HepG2 (cell line): ENCODE measurements at regions not wholly inside any gene's neighbourhood (a gene's known extent, or its start where the extent isn't known, plus 50 kb on each side); places are given as distances from the start of the nearest gene placed in this dataset.

Source experiments
- ATAC-seq: fragments of 200-7000 bp; cut with Tn5 transposase; 3 replicates; pipeline ENCODE4 v1.9.1; 2020; ENCODE audit warnings: mild to moderate bottlenecking, moderate library complexity
- BruUV-seq: library from RNA; stranded (reverse); fragments of 400-500 nt; replicated peaks from 2 replicates; lab custom pipeline; 2021; lab: Mats Ljungman, UMichigan
- CTCF ChIA-PET: fragments of 300-600 bp; formaldehyde crosslinking; extraction: SDS; loops from one replicate; lab custom pipeline; 2021; ENCODE audit warnings: low total read pairs, inconsistent platforms, low intra/inter-chr PET ratio; lab: Yijun Ruan, JAX
- POLR2A ChIA-PET: fragments of 350-600 bp; sonication (Branson Sonifier 250); formaldehyde crosslinking; loops from one replicate; lab custom pipeline; 2020; ENCODE audit warnings: antibody characterized with exemption, inconsistent platforms; lab: Yijun Ruan, JAX
- DNase-seq: peaks from one replicate; pipeline ENCODE4 v3.0.0-alpha.2; 2015; ENCODE audit warnings: low spot score
- FAIRE-seq: peaks from 3 replicates; lab custom pipeline; 2011; peaks lifted over from hg19 to GRCh38; lab: Jason Lieb, UNC
- H2AFZ ChIP-seq: one replicate; pipeline ENCODE4 v1.6.1; 2011; ENCODE audit warnings: low read length, inconsistent platforms
- H3K27ac ChIP-seq: fragments of 300-600 bp; 3 replicates; pipeline ENCODE4 v1.8.0; 2011; ENCODE audit warnings: mixed run types, mild to moderate bottlenecking, mixed read lengths, low read length, inconsistent platforms; ENCODE audit not compliant: insufficient read depth; ENCODE audit errors: extremely low read length
- H3K27me3 ChIP-seq, 2 experiments: fragments of 200-600 bp in 1 of 2; 2 replicates in 1 of 2; 3 replicates in 1 of 2; pipeline versions ENCODE4 v1.6.0 to v1.8.0; 2011; ENCODE audit warnings: low read length in 2 of 2, mild to moderate bottlenecking in 2 of 2, moderate library complexity in 2 of 2, inconsistent platforms in 1 of 2; ENCODE audit not compliant: insufficient read depth in 2 of 2, control insufficient read depth in 1 of 2
- H3K36me3 ChIP-seq, 2 experiments: fragments of 200-600 bp in 1 of 2; replicated peaks in 1 of 2; 2 replicates in 1 of 2; 3 replicates in 1 of 2; pipeline versions ENCODE4 v1.5.1 to v1.8.0; 2011; ENCODE audit warnings: low read length in 2 of 2, inconsistent platforms in 1 of 2; ENCODE audit not compliant: insufficient read depth in 2 of 2, control insufficient read depth in 1 of 2
- H3K4me1 ChIP-seq: 2 replicates; pipeline ENCODE4 v1.5.1; 2012; ENCODE audit warnings: low read length, inconsistent platforms; ENCODE audit not compliant: insufficient read depth
- H3K4me2 ChIP-seq: 2 replicates; pipeline ENCODE4 v1.6.0; 2011; ENCODE audit warnings: low read depth, low read length, inconsistent platforms
- H3K4me3 ChIP-seq, 3 experiments: fragments of 200-600 bp in 1 of 3; sonication (generic), shearing (Covaris generic) in 1 of 3; replicated peaks in 1 of 3; 2 replicates each; pipeline ENCODE4 v1.5.1; 2011 to 2016; ENCODE audit warnings: low read length in 3 of 3, inconsistent platforms in 2 of 3, low read depth in 2 of 3, mild to moderate bottlenecking in 2 of 3, control low read depth in 1 of 3, mixed read lengths in 1 of 3; ENCODE audit not compliant: insufficient read depth in 1 of 3
- H3K79me2 ChIP-seq: one replicate; pipeline ENCODE4 v1.6.1; 2011; ENCODE audit warnings: low read length, inconsistent platforms; ENCODE audit not compliant: insufficient read depth
- H3K9ac ChIP-seq: 2 replicates; pipeline ENCODE4 v1.6.0; 2011; ENCODE audit warnings: mild to moderate bottlenecking, low read depth, low read length, inconsistent platforms; ENCODE audit not compliant: insufficient read depth
- H3K9me3 ChIP-seq: 2 replicates; pipeline ENCODE4 v1.5.1; 2012; ENCODE audit warnings: mild to moderate bottlenecking, low read length
- H4K20me1 ChIP-seq: 2 replicates; pipeline ENCODE4 v1.6.0; 2011; ENCODE audit warnings: inconsistent platforms, mild to moderate bottlenecking, low read length, moderate library complexity; ENCODE audit not compliant: insufficient read depth
- ARID2 ChIP-seq: sonication (generic); formaldehyde crosslinking; IDR thresholded peaks from 2 replicates; pipeline ENCODE4 v1.8.1; 2022; ENCODE audit warnings: mild to moderate bottlenecking, missing genetic modification reagents, borderline replicate concordance
- ELF3 ChIP-seq: IDR thresholded peaks from 2 replicates; pipeline ENCODE4 v1.6.1; 2016; ENCODE audit warnings: missing genetic modification reagents, missing compliant biosample characterization
- IKZF1 ChIP-seq: fragments of 450-650 bp; IDR thresholded peaks from 2 replicates; pipeline ENCODE4 v1.7.1; 2016
- KDM4B ChIP-seq: sonication (generic); formaldehyde crosslinking; IDR thresholded peaks from 2 replicates; pipeline ENCODE4 v1.4.0; 2020; ENCODE audit warnings: missing genetic modification reagents
- KLF13 ChIP-seq: sonication (generic); formaldehyde crosslinking; IDR thresholded peaks from 2 replicates; pipeline ENCODE4 v1.4.0; 2020; ENCODE audit warnings: mild to moderate bottlenecking, missing genetic modification reagents
- MIER3 ChIP-seq: IDR thresholded peaks from 2 replicates; pipeline ENCODE4 v1.6.1; 2016; ENCODE audit warnings: missing compliant biosample characterization, borderline replicate concordance
- REPIN1 ChIP-seq: sonication (generic); formaldehyde crosslinking; IDR thresholded peaks from 2 replicates; pipeline ENCODE4 v1.8.0; 2022; ENCODE audit warnings: missing genetic modification reagents, low read depth, mild to moderate bottlenecking, borderline replicate concordance
- RFXANK ChIP-seq: IDR thresholded peaks from 2 replicates; pipeline ENCODE4 v1.6.1; 2016
- ZBTB21 ChIP-seq: sonication (generic); formaldehyde crosslinking; IDR thresholded peaks from 2 replicates; pipeline ENCODE4 v1.4.0; 2020; ENCODE audit warnings: missing genetic modification reagents
- ZNF562 ChIP-seq: sonication (generic); formaldehyde crosslinking; IDR thresholded peaks from 2 replicates; pipeline ENCODE4 v1.8.0; 2022; ENCODE audit warnings: missing genetic modification reagents, borderline replicate concordance
- ZNF749 ChIP-seq: sonication (generic); formaldehyde crosslinking; IDR thresholded peaks from 2 replicates; pipeline ENCODE4 v1.8.0; 2022; ENCODE audit warnings: mild to moderate bottlenecking, missing genetic modification reagents, moderate library complexity, borderline replicate concordance
- ZNF839 ChIP-seq: sonication (generic); formaldehyde crosslinking; IDR thresholded peaks from 2 replicates; pipeline ENCODE4 v1.4.0; 2020; ENCODE audit warnings: missing genetic modification reagents, mild to moderate bottlenecking, borderline replicate concordance
- WGBS: methylation state at CpG from one replicate; pipeline ENCODE4 v1.1.6; 2017; ENCODE audit warnings: low lambda C conversion rate; 5-methylcytosine and 5-hydroxymethylcytosine counted together
- in situ Hi-C: cut with HindIII; loops from 2 replicates; pipeline ENCODE4 v1.10.0; 2017; ENCODE audit warnings: low pct_unique_long_range_greater_than_20kb; ENCODE audit not compliant: extremely low pct_ligation_motif_present
- intact Hi-C: fragments of 100-400 bp; cut with micrococcal nuclease; formaldehyde crosslinking; loops from one replicate; pipeline ENCODE4 v1.10.0; 2022; ENCODE audit not compliant: unreplicated experiment
- TF ChIP-seq, protein P1 (sequence below): sonication (generic); formaldehyde crosslinking; IDR thresholded peaks from 2 replicates; pipeline ENCODE4 v1.9.0; 2021; ENCODE audit warnings: missing genetic modification reagents, borderline replicate concordance
- TF ChIP-seq, protein P2 (sequence below): sonication (generic); formaldehyde crosslinking; IDR thresholded peaks from 2 replicates; pipeline ENCODE4 v1.4.0; 2020; ENCODE audit warnings: mild to moderate bottlenecking, missing genetic modification reagents, borderline replicate concordance
- TF ChIP-seq, protein P3 (sequence below): sonication (generic); formaldehyde crosslinking; IDR thresholded peaks from 2 replicates; pipeline ENCODE4 v1.5.0; 2020; ENCODE audit warnings: mild to moderate bottlenecking, low read depth, missing genetic modification reagents, borderline replicate concordance
- TF ChIP-seq, protein P4 (sequence below): sonication (generic); formaldehyde crosslinking; IDR thresholded peaks from 2 replicates; pipeline ENCODE4 v1.4.0; 2020; ENCODE audit warnings: mild to moderate bottlenecking, missing genetic modification reagents

DNA sequence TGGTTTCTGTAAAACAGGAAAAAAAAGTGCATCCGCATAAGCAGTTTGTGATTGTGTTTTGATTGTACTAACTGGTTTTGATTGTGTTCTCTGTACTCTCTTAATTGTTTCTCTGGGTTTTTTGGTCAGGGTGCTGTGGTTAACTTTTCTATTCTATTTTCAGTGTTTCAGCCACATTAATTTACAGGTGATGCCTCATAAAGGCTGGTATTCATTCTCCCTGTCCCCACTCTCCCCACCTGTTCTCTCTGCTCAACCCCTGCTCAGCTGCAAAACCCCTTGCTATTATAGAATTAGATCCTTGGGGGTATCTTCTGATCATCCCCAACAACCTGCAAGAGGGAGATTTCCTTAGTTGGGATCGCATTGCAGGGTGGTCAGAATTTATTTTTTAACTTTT, 285.4 kb upstream of the AZI2 start (continued):
- TF ChIP-seq, protein P1, sequence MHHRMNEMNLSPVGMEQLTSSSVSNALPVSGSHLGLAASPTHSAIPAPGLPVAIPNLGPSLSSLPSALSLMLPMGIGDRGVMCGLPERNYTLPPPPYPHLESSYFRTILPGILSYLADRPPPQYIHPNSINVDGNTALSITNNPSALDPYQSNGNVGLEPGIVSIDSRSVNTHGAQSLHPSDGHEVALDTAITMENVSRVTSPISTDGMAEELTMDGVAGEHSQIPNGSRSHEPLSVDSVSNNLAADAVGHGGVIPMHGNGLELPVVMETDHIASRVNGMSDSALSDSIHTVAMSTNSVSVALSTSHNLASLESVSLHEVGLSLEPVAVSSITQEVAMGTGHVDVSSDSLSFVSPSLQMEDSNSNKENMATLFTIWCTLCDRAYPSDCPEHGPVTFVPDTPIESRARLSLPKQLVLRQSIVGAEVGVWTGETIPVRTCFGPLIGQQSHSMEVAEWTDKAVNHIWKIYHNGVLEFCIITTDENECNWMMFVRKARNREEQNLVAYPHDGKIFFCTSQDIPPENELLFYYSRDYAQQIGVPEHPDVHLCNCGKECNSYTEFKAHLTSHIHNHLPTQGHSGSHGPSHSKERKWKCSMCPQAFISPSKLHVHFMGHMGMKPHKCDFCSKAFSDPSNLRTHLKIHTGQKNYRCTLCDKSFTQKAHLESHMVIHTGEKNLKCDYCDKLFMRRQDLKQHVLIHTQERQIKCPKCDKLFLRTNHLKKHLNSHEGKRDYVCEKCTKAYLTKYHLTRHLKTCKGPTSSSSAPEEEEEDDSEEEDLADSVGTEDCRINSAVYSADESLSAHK (CRISPR knock-in tag): no peak
- no peak for TF ChIP-seq REPIN1 (CRISPR knock-in tag)

DNA sequence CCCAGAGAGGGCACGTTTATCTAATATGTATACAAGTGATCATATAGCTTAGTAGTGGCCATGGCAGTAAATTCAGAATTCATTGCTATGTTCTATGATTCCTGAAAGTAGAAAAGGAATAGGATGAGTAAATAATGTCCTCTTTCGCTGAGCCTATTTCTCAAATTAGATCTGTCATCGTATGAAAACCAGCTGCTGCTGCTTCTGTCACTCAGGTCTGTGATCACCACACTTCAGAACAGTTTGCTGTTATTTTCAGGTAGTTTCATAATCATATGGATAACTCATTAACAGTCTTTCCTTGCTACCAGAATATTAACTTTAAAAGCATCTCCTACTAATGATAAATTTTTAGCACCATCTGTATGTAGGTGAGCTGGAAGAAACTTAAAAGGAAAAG, 289.1 kb upstream of the AZI2 start:
- ATAC-seq (no peak), FAIRE-seq (no peak), DNase-seq (no peak)
- Histone ChIP-seq H3K27me3 (no peaks in the 10 kb centered on the region), H3K79me2 (no peaks in the 10 kb centered on the region), H3K9ac (no peak overlapping the region), H3K4me1 (no peaks in the 10 kb centered on the region), H3K4me2 (no peak overlapping the region), H4K20me1 (no peaks in the 10 kb centered on the region), H2AFZ (no peak overlapping the region), H3K9me3 (no peaks in the 10 kb centered on the region), H3K27ac (no peak overlapping the region), H3K4me3 (no peak overlapping the region), H3K36me3 (no peaks in the 10 kb centered on the region)
- 0% methylated on average over 3 of the region's 3 CpGs for WGBS
- BruUV-seq: no TSS peak
- POLR2A ChIA-PET: no interaction called here
- in situ Hi-C loops: no loop called here
- intact Hi-C loops: no loop called here
- CTCF ChIA-PET: no interaction called here
- TF ChIP-seq ZBTB21 (CRISPR knock-in tag) (no peak), ELF3 (CRISPR knock-in tag) (no peak), IKZF1 (no peak), ZNF839 (CRISPR knock-in tag) (no peak), KDM4B (no peak), ARID2 (CRISPR knock-in tag) (no peak), ZNF562 (CRISPR knock-in tag) (no peak), ZNF749 (no peak), MIER3 (CRISPR knock-in tag) (no peak), KLF13 (CRISPR knock-in tag) (no peak), RFXANK (CRISPR knock-in tag) (no peak)
- TF ChIP-seq, protein P2, sequence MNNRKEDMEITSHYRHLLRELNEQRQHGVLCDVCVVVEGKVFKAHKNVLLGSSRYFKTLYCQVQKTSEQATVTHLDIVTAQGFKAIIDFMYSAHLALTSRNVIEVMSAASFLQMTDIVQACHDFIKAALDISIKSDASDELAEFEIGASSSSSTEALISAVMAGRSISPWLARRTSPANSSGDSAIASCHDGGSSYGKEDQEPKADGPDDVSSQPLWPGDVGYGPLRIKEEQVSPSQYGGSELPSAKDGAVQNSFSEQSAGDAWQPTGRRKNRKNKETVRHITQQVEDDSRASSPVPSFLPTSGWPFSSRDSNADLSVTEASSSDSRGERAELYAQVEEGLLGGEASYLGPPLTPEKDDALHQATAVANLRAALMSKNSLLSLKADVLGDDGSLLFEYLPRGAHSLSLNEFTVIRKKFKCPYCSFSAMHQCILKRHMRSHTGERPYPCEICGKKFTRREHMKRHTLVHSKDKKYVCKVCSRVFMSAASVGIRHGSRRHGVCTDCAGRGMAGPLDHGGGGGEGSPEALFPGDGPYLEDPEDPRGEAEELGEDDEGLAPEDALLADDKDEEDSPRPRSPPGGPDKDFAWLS (CRISPR knock-in tag): no peak
- TF ChIP-seq, protein P3, sequence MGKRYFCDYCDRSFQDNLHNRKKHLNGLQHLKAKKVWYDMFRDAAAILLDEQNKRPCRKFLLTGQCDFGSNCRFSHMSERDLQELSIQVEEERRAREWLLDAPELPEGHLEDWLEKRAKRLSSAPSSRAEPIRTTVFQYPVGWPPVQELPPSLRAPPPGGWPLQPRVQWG (CRISPR knock-in tag): no peak
- TF ChIP-seq, protein P4, sequence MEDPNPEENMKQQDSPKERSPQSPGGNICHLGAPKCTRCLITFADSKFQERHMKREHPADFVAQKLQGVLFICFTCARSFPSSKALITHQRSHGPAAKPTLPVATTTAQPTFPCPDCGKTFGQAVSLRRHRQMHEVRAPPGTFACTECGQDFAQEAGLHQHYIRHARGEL: no peak
